ENCODE measurements at regions not wholly inside any gene's neighbourhood (a gene's known extent, or its start where the extent isn't known, plus 50 kb on each side); places are given as distances from the start of the nearest gene placed in this dataset.
A peak's percentile ranks its signal among the peaks of the same experiment; 100 is the strongest.

GRCh38 chr1:199002661-199003060 is 363.8 kb downstream of the PTPRC start:
- no peaks in the 10 kb centered on the region for H3K27me3 Mint-ChIP-seq
- H3K27ac Mint-ChIP-seq, result no peak overlapping the region
- H3K4me1 Mint-ChIP-seq (ENCODE audit: low read depth), result no peaks in the 10 kb centered on the region
- ChIA-PET CTCF (no interaction called here), POLR2A (no interaction called here)
- no peaks in the 10 kb centered on the region for H3K36me3 Mint-ChIP-seq (ENCODE audit: low read depth)
- ATAC-seq (no peak), DNase-seq (no peak)
- TF ChIP-seq CTCF (IDR thresholded peaks at IDR 0.05), result no peak
- no peaks in the 10 kb centered on the region for H3K9me3 Mint-ChIP-seq
- intact Hi-C loops (cut with micrococcal nuclease), result no loop called here
- no peak overlapping the region for H3K4me3 Mint-ChIP-seq

GRCh38 chr1:199007423-199007822 is 368.6 kb downstream of the PTPRC start:
- Mint-ChIP-seq H3K27ac (no peak overlapping the region), H3K27me3 (no peaks in the 10 kb centered on the region), H3K36me3 (ENCODE audit: low read depth) (no peaks in the 10 kb centered on the region), H3K4me1 (ENCODE audit: low read depth) (peaks cover 16% of the 10 kb centered on the region), H3K4me3 (no peak overlapping the region), H3K9me3 (no peaks in the 10 kb centered on the region)
- ChIA-PET CTCF (no interaction called here), POLR2A (interaction anchor here (0.7 kb wide), 1 partner anchor 221 kb away, joined by 3 read pairs; no protein-coding TSS in a partner anchor)
- TF ChIP-seq CTCF (IDR thresholded peaks at IDR 0.05), result no peak
- DNase-seq, result no peak
- intact Hi-C loops (cut with micrococcal nuclease), result no loop called here
- no peak for ATAC-seq

GRCh38 chr1:199009447-199009846 is 370.6 kb downstream of the PTPRC start:
- CTCF ChIA-PET, result interaction anchor here (0.9 to 1.4 kb wide), 4 partner anchors 9 to 220 kb away, joined by 3 to 5 read pairs (median 3); no protein-coding TSS in a partner anchor
- ATAC-seq, result peak; percentile 47
- H3K4me3 Mint-ChIP-seq, result peak overlapping the region; percentile 13
- peaks cover 16% of the 10 kb centered on the region for H3K4me1 Mint-ChIP-seq (ENCODE audit: low read depth)
- intact Hi-C loops (cut with micrococcal nuclease), result no loop called here
- H3K36me3 Mint-ChIP-seq (ENCODE audit: low read depth), result no peaks in the 10 kb centered on the region
- DNase-seq, result peak; percentile 21
- H3K9me3 Mint-ChIP-seq, result no peaks in the 10 kb centered on the region
- H3K27me3 Mint-ChIP-seq, result no peaks in the 10 kb centered on the region
- peak overlapping the region; percentile 48 for H3K27ac Mint-ChIP-seq
- POLR2A ChIA-PET, result interaction anchor here (0.9 kb wide), 1 partner anchor 74 kb away, joined by 3 read pairs; no protein-coding TSS in a partner anchor
- TF ChIP-seq CTCF (IDR thresholded peaks at IDR 0.05), result no peak

- intact Hi-C loops (cut with micrococcal nuclease), result no loop called here
- ChIA-PET POLR2A (no interaction called here), CTCF (no interaction called here)
- peak; percentile 39 for ATAC-seq
- Mint-ChIP-seq H3K36me3 (ENCODE audit: low read depth) (no peaks in the 10 kb centered on the region), H3K27ac (no peak overlapping the region), H3K4me1 (ENCODE audit: low read depth) (peaks cover 20% of the 10 kb centered on the region), H3K4me3 (no peak overlapping the region), H3K9me3 (no peaks in the 10 kb centered on the region), H3K27me3 (no peaks in the 10 kb centered on the region)
- DNase-seq, result no peak
- no peak for TF ChIP-seq CTCF (IDR thresholded peaks at IDR 0.05)
Observed at GRCh38 chr1:199010492-199010891, 371.7 kb downstream of the PTPRC start.

- intact Hi-C loops (cut with micrococcal nuclease), result no loop called here
- Mint-ChIP-seq H3K27ac (no peak overlapping the region), H3K4me3 (no peak overlapping the region), H3K4me1 (ENCODE audit: low read depth) (peaks cover 20% of the 10 kb centered on the region), H3K36me3 (ENCODE audit: low read depth) (no peaks in the 10 kb centered on the region), H3K9me3 (no peaks in the 10 kb centered on the region), H3K27me3 (no peaks in the 10 kb centered on the region)
- DNase-seq (no peak), ATAC-seq (no peak)
- CTCF ChIA-PET, result no interaction called here
- POLR2A ChIA-PET, result no interaction called here
- TF ChIP-seq CTCF (IDR thresholded peaks at IDR 0.05), result no peak
Observed at GRCh38 chr1:199010933-199011332, 372.1 kb downstream of the PTPRC start.

Data from activated CD8-positive, alpha-beta T cell treated with anti-CD3 and anti-CD28 coated beads for 36 hours (primary cell).